GM23248 (cell line): ENCODE measurements at regions not wholly inside any gene's neighbourhood (a gene's known extent, or its start where the extent isn't known, plus 50 kb on each side); places are given as distances from the start of the nearest gene placed in this dataset.

Experiments
- DNase-seq: peaks from one replicate; pipeline ENCODE4 v3.0.0-alpha.2; 2015
- H2AFZ ChIP-seq: fragments of 200-600 bp; sonication (generic); 2 replicates; pipeline ENCODE4 v1.6.1; 2016; ENCODE audit warnings: antibody characterized with exemption
- H3F3A ChIP-seq: fragments of 200-600 bp; sonication (generic); 2 replicates; pipeline ENCODE4 v1.6.1; 2016; ENCODE audit warnings: mild to moderate bottlenecking, antibody characterized with exemption, mixed run types; ENCODE audit not compliant: insufficient read depth
- H3K27ac ChIP-seq: fragments of 200-600 bp; sonication (generic); 2 replicates; pipeline ENCODE4 v1.5.1; 2016; ENCODE audit warnings: mild to moderate bottlenecking
- H3K27me3 ChIP-seq: fragments of 200-600 bp; sonication (generic); replicated peaks from 2 replicates; pipeline ENCODE4 v1.6.1; 2016; ENCODE audit warnings: mild to moderate bottlenecking; ENCODE audit not compliant: insufficient read depth
- H3K36me3 ChIP-seq: fragments of 200-600 bp; sonication (generic); 2 replicates; pipeline ENCODE4 v1.6.1; 2016; ENCODE audit warnings: low read depth, mild to moderate bottlenecking
- H3K4me1 ChIP-seq: fragments of 200-600 bp; sonication (generic); 2 replicates; pipeline ENCODE4 v1.6.1; 2016; ENCODE audit warnings: mild to moderate bottlenecking; ENCODE audit not compliant: insufficient read depth
- H3K4me2 ChIP-seq: fragments of 200-600 bp; sonication (generic); one replicate; pipeline ENCODE4 v1.6.1; 2016; ENCODE audit warnings: mild to moderate bottlenecking; ENCODE audit not compliant: unreplicated experiment
- H3K4me3 ChIP-seq: fragments of 200-600 bp; sonication (generic); 2 replicates; pipeline ENCODE4 v1.5.1; 2016; ENCODE audit warnings: mild to moderate bottlenecking
- H3K79me2 ChIP-seq: fragments of 200-600 bp; sonication (generic); 2 replicates; pipeline ENCODE4 v1.6.1; 2016; ENCODE audit warnings: mild to moderate bottlenecking; ENCODE audit not compliant: insufficient read depth
- H3K9ac ChIP-seq: fragments of 200-600 bp; sonication (generic); 2 replicates; pipeline ENCODE4 v1.6.1; 2016; ENCODE audit warnings: mild to moderate bottlenecking
- H3K9me2 ChIP-seq: fragments of 200-600 bp; sonication (generic); 2 replicates; pipeline ENCODE4 v1.6.1; 2016; ENCODE audit warnings: mixed run types, mild to moderate bottlenecking, moderate library complexity; ENCODE audit not compliant: insufficient read depth
- H3K9me3 ChIP-seq: fragments of 200-600 bp; sonication (generic); one replicate; pipeline ENCODE4 v1.6.1; 2017; ENCODE audit warnings: low read depth
- H4K20me1 ChIP-seq: fragments of 200-600 bp; sonication (generic); 2 replicates; pipeline ENCODE4 v1.6.0; 2016; ENCODE audit not compliant: insufficient read depth
- EZH2 ChIP-seq: fragments of 200-600 bp; sonication (generic); IDR thresholded peaks from 2 replicates; pipeline ENCODE4 v1.6.1; 2018; ENCODE audit warnings: antibody characterized with exemption, mild to moderate bottlenecking; ENCODE audit not compliant: insufficient read depth, poor library complexity, severe bottlenecking
- EZH2phosphoT487 ChIP-seq: fragments of 200-600 bp; sonication (generic); IDR thresholded peaks from 2 replicates; pipeline ENCODE4 v1.6.1; 2018; ENCODE audit warnings: antibody characterized with exemption, moderate library complexity, mild to moderate bottlenecking, low read depth; ENCODE audit not compliant: insufficient read depth
- WGBS, 2 experiments: methylation state at CpG; one replicate each; pipeline ENCODE4 v1.1.6; 2015 to 2017; ENCODE audit warnings: low lambda C conversion rate in 2 of 2, low coverage in 1 of 2; ENCODE audit errors: missing lambda C conversion rate in 2 of 2; 5-methylcytosine and 5-hydroxymethylcytosine counted together
- in situ Hi-C: fragments of 300-500 bp; cut with MboI; formaldehyde crosslinking; loops from 2 replicates; pipeline ENCODE4 v1.15.0; 2020

DNA sequence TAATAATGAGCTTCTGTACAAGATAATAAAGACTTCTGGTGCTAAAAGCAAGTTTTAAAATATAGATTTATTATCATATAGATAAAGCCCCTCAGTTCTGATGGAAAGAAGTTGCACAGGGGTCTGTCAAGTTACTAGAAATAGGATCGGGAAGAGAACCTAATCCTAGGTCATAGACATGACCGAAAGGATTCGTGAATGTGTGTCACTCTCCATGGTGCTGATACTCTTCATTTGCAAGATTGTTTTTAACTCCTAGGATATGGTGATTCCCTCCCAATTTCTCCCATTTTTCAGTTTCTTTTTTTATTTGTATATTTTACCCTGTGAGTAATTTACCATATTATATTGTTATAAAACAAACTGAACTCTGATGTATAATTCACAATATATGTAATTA is 58.9 kb upstream of the CTNNA2 start:
- Histone ChIP-seq H3K79me2 (no peaks in the 10 kb centered on the region), H4K20me1 (no peaks in the 10 kb centered on the region), H3K9ac (no peak overlapping the region), H3K27ac (no peak overlapping the region), H3K27me3 (no peaks in the 10 kb centered on the region), H3K9me2 (no peaks in the 10 kb centered on the region), H3K4me1 (no peaks in the 10 kb centered on the region), H3K36me3 (no peaks in the 10 kb centered on the region), H3K4me3 (no peak overlapping the region), H2AFZ (no peak overlapping the region), H3K4me2 (no peak overlapping the region), H3K9me3 (no peaks in the 10 kb centered on the region), H3F3A (no peaks in the 10 kb centered on the region)
- TF ChIP-seq EZH2 = no peak
- TF ChIP-seq EZH2phosphoT487 = no peak
- WGBS, 2 experiments = 3 to 5% methylated on average over 3 of the region's 3 CpGs
- DNase-seq = peak; percentile 1
- in situ Hi-C loops = no loop called here

- no peaks in the 10 kb centered on the region for H3K27me3 ChIP-seq
- H4K20me1 ChIP-seq = no peaks in the 10 kb centered on the region
- in situ Hi-C loops = no loop called here
- no peak overlapping the region for H3K4me3 ChIP-seq
- H3K36me3 ChIP-seq = no peaks in the 10 kb centered on the region
- no peaks in the 10 kb centered on the region for H3K4me1 ChIP-seq
- no peak overlapping the region for H3K4me2 ChIP-seq
- H2AFZ ChIP-seq = no peak overlapping the region
- no peak overlapping the region for H3K9ac ChIP-seq
- H3K27ac ChIP-seq = no peak overlapping the region
- WGBS, 2 experiments = 10 to 19% methylated on average over 1 of the region's 1 CpG
- H3K79me2 ChIP-seq = no peaks in the 10 kb centered on the region
- no peaks in the 10 kb centered on the region for H3K9me2 ChIP-seq
- TF ChIP-seq EZH2phosphoT487 (no peak), EZH2 (no peak)
- H3F3A ChIP-seq = no peaks in the 10 kb centered on the region
- no peak for DNase-seq
- no peaks in the 10 kb centered on the region for H3K9me3 ChIP-seq
Measured at GRCh38 chr2:79452651-79453050, 60.2 kb upstream of the CTNNA2 start.

GRCh38 chr2:79447463-79447862 is 65.4 kb upstream of the CTNNA2 start:
- Histone ChIP-seq H2AFZ (no peak overlapping the region), H3K27me3 (no peaks in the 10 kb centered on the region), H3K9me2 (no peaks in the 10 kb centered on the region), H3K36me3 (no peaks in the 10 kb centered on the region), H3K9ac (no peak overlapping the region), H3K4me2 (no peak overlapping the region), H3K9me3 (no peaks in the 10 kb centered on the region), H3K4me3 (no peak overlapping the region), H4K20me1 (no peaks in the 10 kb centered on the region), H3F3A (no peaks in the 10 kb centered on the region), H3K27ac (no peak overlapping the region), H3K79me2 (no peaks in the 10 kb centered on the region), H3K4me1 (no peaks in the 10 kb centered on the region)
- DNase-seq = no peak
- TF ChIP-seq EZH2phosphoT487 = no peak
- no peak for TF ChIP-seq EZH2
- in situ Hi-C loops = no loop called here

DNA sequence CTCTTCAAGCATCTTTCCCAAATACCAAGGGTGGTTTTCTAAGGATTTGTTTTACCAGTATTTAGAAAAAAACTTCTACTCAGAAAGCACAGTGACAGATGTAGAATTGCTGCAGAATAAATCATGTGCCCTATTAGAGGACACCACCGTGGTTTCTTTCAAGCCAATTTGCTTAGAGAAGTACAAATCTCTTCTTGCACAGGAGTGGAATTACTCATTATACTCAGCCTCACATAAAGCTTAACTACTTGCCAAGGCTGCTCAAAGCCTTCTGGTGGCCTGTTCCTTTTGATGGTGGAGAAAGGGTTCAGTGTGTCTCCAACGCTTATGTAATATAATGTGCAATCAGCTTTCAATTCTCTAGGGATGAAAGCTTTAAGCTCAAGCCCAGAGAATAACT is 66.5 kb upstream of the CTNNA2 start:
- Histone ChIP-seq H3K9me2 (no peaks in the 10 kb centered on the region), H3K79me2 (no peaks in the 10 kb centered on the region), H3K27ac (no peak overlapping the region), H2AFZ (no peak overlapping the region), H3K9ac (no peak overlapping the region), H3K9me3 (no peaks in the 10 kb centered on the region), H3K27me3 (no peaks in the 10 kb centered on the region), H3F3A (no peaks in the 10 kb centered on the region), H3K4me3 (no peak overlapping the region), H4K20me1 (no peaks in the 10 kb centered on the region), H3K4me1 (no peaks in the 10 kb centered on the region), H3K36me3 (no peaks in the 10 kb centered on the region), H3K4me2 (no peak overlapping the region)
- in situ Hi-C loops = no loop called here
- TF ChIP-seq EZH2phosphoT487 (no peak), EZH2 (no peak)
- DNase-seq = no peak
- WGBS, 2 experiments = 6 to 7% methylated on average over 2 of the region's 2 CpGs
